ENCODE measurements at regions not wholly inside any gene's neighbourhood (a gene's known extent, or its start where the extent isn't known, plus 50 kb on each side); places are given as distances from the start of the nearest gene placed in this dataset.

- TF ChIP-seq HDAC6 (IDR thresholded peaks at IDR 0.05; ENCODE audit: low read depth, low read length) (no peak), KDM4A (IDR thresholded peaks at IDR 0.05; ENCODE audit: low read depth, low read length, severe bottlenecking) (no peak), MAFK (IDR thresholded peaks at IDR 0.05; ENCODE audit: low read depth, low read length) (no peak), SP1 (IDR thresholded peaks at IDR 0.05; ENCODE audit: low read depth, low read length) (no peak), ATF3 (IDR thresholded peaks at IDR 0.05; ENCODE audit: insufficient read depth, low read depth, low read length) (no peak)
These were observed 143.4 kb downstream of the SOX1 start (continued) for GRCh38 chr13:112210371-112210770.
